ENCODE measurements at regions not wholly inside any gene's neighbourhood (a gene's known extent, or its start where the extent isn't known, plus 50 kb on each side); places are given as distances from the start of the nearest gene placed in this dataset.

DNA sequence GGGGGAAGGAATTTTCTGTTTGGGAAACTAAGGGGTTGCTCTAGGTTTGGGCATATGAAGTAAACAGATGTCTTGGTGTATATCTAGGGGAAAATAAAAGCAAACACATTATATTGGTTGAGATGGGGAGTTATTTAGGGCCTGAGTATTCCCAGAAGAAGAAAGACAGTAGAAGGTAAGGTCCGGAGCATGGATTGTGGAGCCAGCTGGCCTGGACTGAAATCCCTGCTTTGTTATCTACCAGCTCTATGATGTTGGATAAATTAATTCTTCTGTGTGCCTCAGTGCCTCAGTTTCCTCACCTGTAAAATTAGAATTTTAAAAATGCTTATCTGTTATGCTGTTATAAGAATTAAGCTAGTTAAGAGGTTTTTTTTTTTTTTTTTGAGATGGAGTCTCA lies 272.3 kb upstream of the RPS6KA3 start:
- no peak for DNase-seq
- Histone ChIP-seq H3K27me3 (ENCODE audit: control insufficient read depth, insufficient read depth, low read length, poor library complexity, severe bottlenecking) (no peaks in the 10 kb centered on the region), H3K27ac (ENCODE audit: low read depth, low read length) (no peak overlapping the region), H3K9ac (ENCODE audit: extremely low read depth, low read length, poor library complexity, severe bottlenecking) (no peak overlapping the region), H3K36me3 (ENCODE audit: control insufficient read depth, insufficient read depth, low read length) (no peaks in the 10 kb centered on the region), H3K9me3 (ENCODE audit: control insufficient read depth, low read length) (peaks cover 13% of the 10 kb centered on the region), H3K4me3 (ENCODE audit: low read length) (no peak overlapping the region), H3K4me1 (ENCODE audit: control insufficient read depth, insufficient read depth, low read length) (no peaks in the 10 kb centered on the region)
- 100% methylated on average over 1 of the region's 1 CpG; no CpG with 5 or more reads in 1 of the 2 experiments for WGBS, 2 experiments (ENCODE audit: insufficient coverage in 1 of 2, insufficient read length in 1 of 2)
- Mint-ChIP-seq H3K36me3 (ENCODE audit: low read depth) (no peaks in the 10 kb centered on the region), H3K9me3 (peaks cover 37% of the 10 kb centered on the region), H3K27me3 (ENCODE audit: insufficient read depth) (peaks cover 4% of the 10 kb centered on the region), H3K27ac (no peak overlapping the region), H3K4me3 (no peak overlapping the region), H3K4me1 (peaks cover 7% of the 10 kb centered on the region)
- TF ChIP-seq, protein P1, sequence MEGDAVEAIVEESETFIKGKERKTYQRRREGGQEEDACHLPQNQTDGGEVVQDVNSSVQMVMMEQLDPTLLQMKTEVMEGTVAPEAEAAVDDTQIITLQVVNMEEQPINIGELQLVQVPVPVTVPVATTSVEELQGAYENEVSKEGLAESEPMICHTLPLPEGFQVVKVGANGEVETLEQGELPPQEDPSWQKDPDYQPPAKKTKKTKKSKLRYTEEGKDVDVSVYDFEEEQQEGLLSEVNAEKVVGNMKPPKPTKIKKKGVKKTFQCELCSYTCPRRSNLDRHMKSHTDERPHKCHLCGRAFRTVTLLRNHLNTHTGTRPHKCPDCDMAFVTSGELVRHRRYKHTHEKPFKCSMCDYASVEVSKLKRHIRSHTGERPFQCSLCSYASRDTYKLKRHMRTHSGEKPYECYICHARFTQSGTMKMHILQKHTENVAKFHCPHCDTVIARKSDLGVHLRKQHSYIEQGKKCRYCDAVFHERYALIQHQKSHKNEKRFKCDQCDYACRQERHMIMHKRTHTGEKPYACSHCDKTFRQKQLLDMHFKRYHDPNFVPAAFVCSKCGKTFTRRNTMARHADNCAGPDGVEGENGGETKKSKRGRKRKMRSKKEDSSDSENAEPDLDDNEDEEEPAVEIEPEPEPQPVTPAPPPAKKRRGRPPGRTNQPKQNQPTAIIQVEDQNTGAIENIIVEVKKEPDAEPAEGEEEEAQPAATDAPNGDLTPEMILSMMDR (conservative IDR thresholded peaks at IDR 0.05) = no peak

DNA sequence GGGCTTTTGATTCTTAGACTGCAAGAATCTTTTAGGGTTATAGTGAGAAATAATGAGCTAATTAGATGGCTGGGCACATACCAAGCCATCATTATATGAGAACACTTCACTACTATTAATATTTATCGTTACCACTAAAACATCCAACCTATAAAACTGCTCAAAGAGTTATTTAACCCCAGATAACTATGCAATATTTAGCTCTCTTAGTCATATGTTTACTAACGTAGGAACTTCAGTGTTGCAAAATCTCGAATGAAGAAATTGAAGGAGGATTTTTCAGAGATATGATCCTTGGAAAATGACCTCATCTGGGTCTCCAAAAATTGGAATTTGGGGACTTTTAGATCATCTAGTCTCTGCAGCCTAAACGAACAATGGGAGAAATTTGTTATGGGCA lies 265.0 kb upstream of the RPS6KA3 start:
- Mint-ChIP-seq H3K36me3 (ENCODE audit: low read depth) (no peaks in the 10 kb centered on the region), H3K27ac (no peak overlapping the region), H3K9me3 (no peaks in the 10 kb centered on the region), H3K4me1 (peaks cover 39% of the 10 kb centered on the region), H3K4me3 (no peak overlapping the region), H3K27me3 (ENCODE audit: insufficient read depth) (peaks cover 34% of the 10 kb centered on the region)
- Histone ChIP-seq H3K9me3 (ENCODE audit: control insufficient read depth, low read length) (no peaks in the 10 kb centered on the region), H3K36me3 (ENCODE audit: control insufficient read depth, insufficient read depth, low read length) (no peaks in the 10 kb centered on the region), H3K27ac (ENCODE audit: low read depth, low read length) (no peak overlapping the region), H3K27me3 (ENCODE audit: control insufficient read depth, insufficient read depth, low read length, poor library complexity, severe bottlenecking) (no peaks in the 10 kb centered on the region), H3K9ac (ENCODE audit: extremely low read depth, low read length, poor library complexity, severe bottlenecking) (no peak overlapping the region), H3K4me3 (ENCODE audit: low read length) (no peak overlapping the region), H3K4me1 (ENCODE audit: control insufficient read depth, insufficient read depth, low read length) (no peaks in the 10 kb centered on the region)
- TF ChIP-seq, protein P1 (conservative IDR thresholded peaks at IDR 0.05) = no peak
- DNase-seq = no peak
- WGBS, 2 experiments (ENCODE audit: insufficient coverage in 1 of 2, insufficient read length in 1 of 2) = 95 to 100% methylated on average over 2 to 4 of the region's 4 CpGs

DNA sequence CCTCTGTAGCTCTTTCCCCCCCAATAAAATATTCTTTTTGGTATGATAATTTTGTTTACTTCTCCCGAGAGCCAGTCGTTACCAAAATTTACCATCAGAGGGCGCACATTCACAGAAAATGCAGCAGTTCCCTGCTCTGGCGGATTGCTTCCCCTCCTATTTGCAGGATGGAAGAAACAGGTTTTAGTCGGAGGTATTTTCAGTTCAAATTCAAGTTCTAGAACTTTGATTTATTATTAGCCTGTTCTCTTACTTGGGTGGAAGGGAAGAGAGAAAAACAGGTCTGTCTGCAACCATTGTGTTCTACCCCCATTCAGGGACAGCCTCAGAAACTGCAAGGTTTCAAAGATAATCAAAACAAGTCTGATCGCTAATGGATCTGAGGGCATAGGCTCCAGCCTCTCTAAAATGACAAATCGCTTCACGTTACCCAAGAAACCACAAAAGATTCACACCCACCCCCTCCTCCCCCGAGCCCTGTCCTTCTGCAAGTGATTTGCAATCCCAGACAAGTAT lies 263.8 kb upstream of the RPS6KA3 start:
- 0 to 7% methylated on average over 1 to 8 of the region's 9 CpGs for WGBS, 2 experiments (ENCODE audit: insufficient coverage in 1 of 2, insufficient read length in 1 of 2)
- Mint-ChIP-seq H3K36me3 (ENCODE audit: low read depth) (no peaks in the 10 kb centered on the region), H3K27me3 (ENCODE audit: insufficient read depth) (peaks cover 33% of the 10 kb centered on the region), H3K9me3 (no peaks in the 10 kb centered on the region), H3K4me3 (peak overlapping the region; percentile 6), H3K27ac (no peak overlapping the region), H3K4me1 (peaks cover 39% of the 10 kb centered on the region)
- DNase-seq = peak; percentile 83
- Histone ChIP-seq H3K4me1 (ENCODE audit: control insufficient read depth, insufficient read depth, low read length) (no peaks in the 10 kb centered on the region), H3K27ac (ENCODE audit: low read depth, low read length) (peak overlapping the region; percentile 32), H3K4me3 (ENCODE audit: low read length) (no peak overlapping the region), H3K36me3 (ENCODE audit: control insufficient read depth, insufficient read depth, low read length) (no peaks in the 10 kb centered on the region), H3K27me3 (ENCODE audit: control insufficient read depth, insufficient read depth, low read length, poor library complexity, severe bottlenecking) (no peaks in the 10 kb centered on the region), H3K9me3 (ENCODE audit: control insufficient read depth, low read length) (no peaks in the 10 kb centered on the region), H3K9ac (ENCODE audit: extremely low read depth, low read length, poor library complexity, severe bottlenecking) (no peak overlapping the region)
- TF ChIP-seq, protein P1 (conservative IDR thresholded peaks at IDR 0.05) = peak; percentile 97
